IPS-18a (cell line): ENCODE measurements at regions not wholly inside any gene's neighbourhood (a gene's known extent, or its start where the extent isn't known, plus 50 kb on each side); places are given as distances from the start of the nearest gene placed in this dataset.

ENCODE experiments used
- H3K27ac ChIP-seq: one replicate; pipeline ENCODE4 v1.5.1; 2013; ENCODE audit warnings: low read length
- H3K27me3 ChIP-seq: one replicate; pipeline ENCODE4 v1.6.1; 2013; ENCODE audit warnings: mild to moderate bottlenecking, low read length; ENCODE audit not compliant: control insufficient read depth, insufficient read depth
- H3K36me3 ChIP-seq: one replicate; pipeline ENCODE4 v1.6.1; 2013; ENCODE audit warnings: low read depth, low read length; ENCODE audit not compliant: control insufficient read depth
- H3K4me1 ChIP-seq: one replicate; pipeline ENCODE4 v1.6.1; 2013; ENCODE audit warnings: low read depth, low read length; ENCODE audit not compliant: control insufficient read depth
- H3K4me3 ChIP-seq: one replicate; pipeline ENCODE4 v1.5.1; 2013; ENCODE audit warnings: low read length
- H3K9ac ChIP-seq: one replicate; pipeline ENCODE4 v1.6.1; 2013; ENCODE audit warnings: mild to moderate bottlenecking, low read length, moderate library complexity
- H3K9me3 ChIP-seq: one replicate; pipeline ENCODE4 v1.6.1; 2013; ENCODE audit warnings: low read depth, low read length; ENCODE audit not compliant: control insufficient read depth

DNA sequence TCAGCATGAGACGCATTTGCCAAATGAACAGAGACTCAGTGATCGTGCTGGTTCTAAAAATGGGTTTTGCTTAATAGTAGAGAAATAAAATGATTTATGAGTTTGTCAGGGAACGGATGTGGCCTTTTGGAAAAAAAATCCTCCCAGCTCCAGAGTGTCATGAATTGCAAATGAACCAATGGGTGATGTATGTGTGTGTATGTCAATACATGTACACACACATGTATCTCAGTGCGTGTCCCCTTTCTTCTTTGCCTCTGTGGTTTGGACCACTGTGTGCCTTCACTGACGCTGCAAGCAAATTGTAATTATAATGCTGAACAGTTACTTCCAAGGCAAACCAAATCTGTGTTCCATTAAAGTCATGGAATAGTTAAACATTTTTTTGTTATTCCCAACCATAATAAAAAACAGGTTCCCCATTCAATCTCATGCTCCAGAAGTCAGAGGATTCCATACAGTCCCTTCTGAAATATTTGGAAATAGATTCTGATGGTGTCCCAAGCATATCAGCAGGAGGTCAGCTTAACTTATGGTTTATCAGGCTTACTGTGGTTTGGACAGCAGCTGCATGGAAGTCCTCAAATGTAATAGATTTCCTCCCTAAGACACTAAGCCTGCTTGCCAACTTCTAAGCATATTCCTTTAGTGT, 630.5 kb downstream of the ACTL7B start:
- Histone ChIP-seq H3K4me1 (peaks cover 5% of the 10 kb centered on the region), H3K27ac (no peak overlapping the region), H3K9ac (no peak overlapping the region), H3K36me3 (no peaks in the 10 kb centered on the region), H3K27me3 (no peaks in the 10 kb centered on the region), H3K9me3 (no peaks in the 10 kb centered on the region), H3K4me3 (no peak overlapping the region)

DNA sequence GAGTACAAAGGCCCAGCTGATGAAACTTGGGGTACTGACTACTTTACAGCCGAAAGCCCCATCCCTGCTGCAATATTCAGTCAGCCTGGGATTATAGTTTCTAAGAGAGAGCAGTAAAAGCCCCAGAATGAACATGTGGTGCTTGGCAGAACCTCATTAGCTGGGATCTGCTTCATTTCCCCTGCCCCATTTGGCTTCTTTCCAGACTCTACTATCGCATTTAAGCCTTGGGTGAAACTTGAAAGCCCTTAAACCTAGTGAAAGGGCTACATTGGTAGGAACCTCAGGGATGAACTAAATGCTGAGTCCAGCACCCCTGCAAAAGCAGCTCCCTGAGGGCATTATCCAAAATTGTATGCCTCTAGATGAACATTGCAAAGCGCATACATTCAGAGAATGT, 631.1 kb downstream of the ACTL7B start:
- no peaks in the 10 kb centered on the region for H3K9me3 ChIP-seq
- no peaks in the 10 kb centered on the region for H3K36me3 ChIP-seq
- no peaks in the 10 kb centered on the region for H3K27me3 ChIP-seq
- H3K4me3 ChIP-seq: no peak overlapping the region
- H3K27ac ChIP-seq: no peak overlapping the region
- H3K4me1 ChIP-seq: peaks cover 5% of the 10 kb centered on the region
- H3K9ac ChIP-seq: no peak overlapping the region

DNA sequence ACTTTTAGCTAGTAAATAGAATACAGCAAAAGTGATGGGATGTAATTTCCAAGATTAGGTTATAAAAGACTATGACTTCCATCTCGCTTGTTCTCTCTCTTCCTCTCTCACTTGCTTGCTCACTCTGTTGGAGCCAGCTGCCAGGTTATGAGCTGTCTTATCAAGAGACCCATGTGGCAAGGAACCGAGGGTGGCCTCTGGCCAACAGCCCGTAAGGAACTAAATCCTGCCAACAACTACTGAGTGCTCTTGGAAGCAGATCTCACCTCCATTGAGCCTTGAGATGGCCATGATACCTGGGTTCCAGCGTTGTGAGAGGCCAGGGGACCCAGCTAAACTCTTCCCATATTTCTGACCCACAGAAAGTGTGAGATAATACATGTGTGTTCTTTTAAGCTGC, 636.1 kb downstream of the ACTL7B start:
- Histone ChIP-seq H3K9ac (no peak overlapping the region), H3K9me3 (no peaks in the 10 kb centered on the region), H3K4me3 (no peak overlapping the region), H3K36me3 (no peaks in the 10 kb centered on the region), H3K27ac (no peak overlapping the region), H3K27me3 (no peaks in the 10 kb centered on the region), H3K4me1 (no peaks in the 10 kb centered on the region)

DNA sequence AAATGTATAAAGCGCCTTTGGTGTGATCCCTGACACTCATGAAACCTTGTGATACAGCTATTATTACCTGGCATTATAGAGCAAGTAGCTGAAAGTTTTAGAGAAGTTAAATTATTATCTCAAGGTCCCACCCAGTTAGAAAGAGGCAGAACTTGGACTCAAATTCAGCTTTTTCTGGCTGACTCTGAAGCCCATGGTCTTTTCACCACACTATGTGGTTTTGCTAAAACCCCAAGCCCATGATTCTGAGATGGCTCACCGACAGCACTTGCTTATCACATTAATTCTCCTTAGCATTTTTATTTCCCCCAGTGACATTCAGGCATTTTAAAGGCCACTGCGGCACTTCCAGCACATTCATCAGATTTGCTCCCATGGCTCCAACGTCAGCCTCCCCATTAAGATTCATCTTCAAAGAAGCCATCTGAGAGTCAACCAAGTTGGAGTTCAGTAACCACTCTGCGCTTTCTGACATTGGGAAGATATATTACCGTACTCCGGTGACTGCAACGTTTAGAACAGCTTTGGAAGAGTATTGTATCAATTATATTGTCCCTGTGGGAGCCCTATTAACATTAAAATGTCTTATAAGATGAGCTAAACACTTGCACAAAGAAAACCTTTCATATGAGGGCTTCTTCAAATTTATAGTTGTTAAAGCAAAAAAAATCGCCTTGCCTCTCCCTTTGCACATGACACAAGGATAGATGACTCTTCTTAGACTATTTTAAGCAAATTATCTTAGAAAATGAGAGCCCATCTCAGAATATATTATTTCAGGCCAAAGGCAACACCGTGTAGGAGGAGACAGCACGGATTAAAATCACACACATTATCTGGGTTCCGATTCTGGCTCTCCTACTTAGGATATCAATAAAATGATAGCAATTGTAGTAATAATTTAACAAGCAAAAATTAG, 638.1 kb downstream of the ACTL7B start:
- H3K27ac ChIP-seq: no peak overlapping the region
- H3K36me3 ChIP-seq: no peaks in the 10 kb centered on the region
- H3K9me3 ChIP-seq: no peaks in the 10 kb centered on the region
- H3K27me3 ChIP-seq: no peaks in the 10 kb centered on the region
- H3K4me3 ChIP-seq: no peak overlapping the region
- no peaks in the 10 kb centered on the region for H3K4me1 ChIP-seq
- H3K9ac ChIP-seq: no peak overlapping the region

DNA sequence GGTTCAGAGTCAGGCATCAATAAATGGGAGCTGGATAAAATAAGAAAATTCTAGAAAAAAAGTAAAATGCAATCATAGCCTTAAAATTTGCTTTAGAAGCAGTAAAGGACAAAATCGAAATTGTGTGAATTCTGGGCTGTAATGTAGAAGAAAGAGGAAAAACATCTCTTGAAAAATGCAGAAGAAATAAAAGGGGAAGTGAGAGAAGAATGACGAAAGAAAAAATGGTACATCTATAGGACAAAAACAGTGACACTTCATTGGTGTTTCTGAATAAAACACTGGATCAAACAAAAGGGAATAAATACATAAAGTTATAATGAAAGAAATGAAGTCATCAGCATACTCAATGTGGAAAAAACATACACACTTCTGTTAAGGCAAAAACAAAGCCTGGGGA, 642.3 kb downstream of the ACTL7B start:
- Histone ChIP-seq H3K27ac (no peak overlapping the region), H3K9ac (no peak overlapping the region), H3K4me1 (no peaks in the 10 kb centered on the region), H3K9me3 (no peaks in the 10 kb centered on the region), H3K27me3 (no peaks in the 10 kb centered on the region), H3K36me3 (no peaks in the 10 kb centered on the region), H3K4me3 (no peak overlapping the region)

DNA sequence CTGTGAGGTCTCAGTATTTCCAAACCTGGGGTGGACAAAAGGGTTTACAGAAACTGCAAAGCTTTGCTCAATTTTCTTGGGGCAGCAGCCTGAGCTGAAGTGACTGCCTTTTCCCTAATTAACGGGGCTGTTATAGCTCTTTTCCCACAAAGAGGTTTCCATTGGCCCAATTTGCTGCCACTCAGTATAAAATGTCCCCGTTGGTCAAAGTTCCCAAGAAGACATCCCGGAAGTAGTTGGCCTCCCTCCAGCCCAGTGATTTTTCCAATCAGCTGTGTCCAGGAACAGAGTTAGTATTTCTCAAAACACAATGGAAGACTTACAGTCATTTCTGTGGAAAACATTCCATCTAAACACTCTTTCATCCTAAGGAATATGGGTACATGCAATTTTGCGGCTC, 643.6 kb downstream of the ACTL7B start:
- Histone ChIP-seq H3K36me3 (no peaks in the 10 kb centered on the region), H3K4me1 (no peaks in the 10 kb centered on the region), H3K27ac (no peak overlapping the region), H3K4me3 (no peak overlapping the region), H3K27me3 (no peaks in the 10 kb centered on the region), H3K9ac (no peak overlapping the region), H3K9me3 (no peaks in the 10 kb centered on the region)

DNA sequence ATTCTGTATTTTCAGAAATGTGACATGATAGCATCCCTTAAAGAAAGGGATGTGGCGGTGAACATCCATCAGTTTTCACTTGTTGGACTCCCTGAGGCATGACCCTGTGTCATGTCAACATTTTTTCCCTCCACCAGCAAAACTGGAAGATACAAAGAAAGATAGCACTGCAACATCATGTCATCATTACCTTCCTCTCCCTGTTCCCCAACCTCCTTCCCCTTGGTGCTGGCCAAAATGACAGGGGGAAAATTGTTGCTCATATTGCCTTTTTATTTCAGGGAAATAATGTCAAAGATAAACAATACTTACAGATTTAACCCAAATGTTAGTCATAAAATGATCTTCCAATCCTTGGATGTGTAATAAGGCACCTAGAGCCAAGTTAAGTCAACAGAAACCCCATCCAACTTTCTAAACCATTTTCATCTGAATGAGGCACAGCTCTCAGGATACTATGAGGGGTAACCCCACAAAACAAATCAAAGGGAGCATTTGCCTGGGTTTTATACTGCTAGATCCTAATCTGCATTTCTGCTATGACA, 644.3 kb downstream of the ACTL7B start:
- Histone ChIP-seq H3K9me3 (no peaks in the 10 kb centered on the region), H3K27ac (no peak overlapping the region), H3K27me3 (no peaks in the 10 kb centered on the region), H3K36me3 (no peaks in the 10 kb centered on the region), H3K4me1 (no peaks in the 10 kb centered on the region), H3K9ac (no peak overlapping the region), H3K4me3 (no peak overlapping the region)

DNA sequence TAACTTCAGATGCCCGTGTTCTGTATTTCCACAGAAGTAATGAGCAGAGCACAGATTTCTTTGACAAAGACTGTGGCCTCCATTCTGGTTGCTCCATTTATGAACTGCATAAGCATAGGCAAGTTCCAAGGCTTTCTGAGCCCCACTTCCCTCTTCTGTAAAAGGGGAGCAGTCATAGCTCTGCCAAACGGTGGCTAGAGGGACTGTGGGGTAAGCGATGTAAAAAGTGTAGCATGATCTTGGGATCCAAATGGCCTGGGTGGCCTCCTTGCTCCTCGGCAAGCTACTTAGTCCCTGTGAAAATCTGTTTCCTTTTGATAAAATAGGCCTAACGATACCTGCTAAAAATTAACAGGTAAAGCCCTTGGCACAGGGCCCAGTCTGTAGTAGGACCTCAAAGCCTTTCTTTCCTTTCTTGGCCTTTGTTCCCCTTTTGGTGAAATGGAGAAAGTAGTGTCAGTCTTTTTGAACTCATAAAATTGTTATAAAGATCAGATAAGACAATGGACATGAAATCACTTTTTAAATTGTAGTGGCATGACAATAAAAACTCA, 646.6 kb downstream of the ACTL7B start:
- Histone ChIP-seq H3K4me1 (no peaks in the 10 kb centered on the region), H3K4me3 (no peak overlapping the region), H3K27me3 (no peaks in the 10 kb centered on the region), H3K9ac (no peak overlapping the region), H3K27ac (no peak overlapping the region), H3K36me3 (no peaks in the 10 kb centered on the region), H3K9me3 (no peaks in the 10 kb centered on the region)

DNA sequence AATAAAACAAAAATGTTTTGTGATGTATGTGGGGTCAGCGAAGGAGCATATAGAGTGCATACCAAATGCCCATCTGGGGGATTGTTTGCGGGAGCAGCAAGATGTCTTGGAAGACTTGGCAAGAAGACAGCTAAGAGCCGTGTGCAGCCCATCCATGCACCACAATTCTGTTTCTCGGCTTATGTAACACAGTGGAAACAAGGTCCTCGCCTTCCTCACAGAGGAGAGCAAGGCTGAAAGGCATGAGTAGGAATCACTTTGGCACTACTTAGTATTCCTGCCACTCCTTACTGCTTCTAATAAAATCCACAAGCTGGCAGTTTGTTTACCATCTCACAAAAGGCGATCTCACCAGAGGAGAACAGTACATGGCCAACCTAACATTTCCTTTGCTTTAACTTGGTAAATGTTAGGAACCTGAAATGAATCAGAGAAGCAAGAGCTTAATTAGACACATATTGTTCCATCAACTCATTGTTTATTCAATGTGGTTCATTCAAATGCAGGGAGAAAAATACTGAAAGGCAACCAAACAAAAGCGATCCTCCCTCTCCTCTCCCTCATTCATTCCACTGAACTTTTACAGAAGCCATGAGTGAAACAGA, 648.1 kb downstream of the ACTL7B start:
- Histone ChIP-seq H3K27ac (no peak overlapping the region), H3K36me3 (no peaks in the 10 kb centered on the region), H3K9me3 (no peaks in the 10 kb centered on the region), H3K27me3 (no peaks in the 10 kb centered on the region), H3K9ac (no peak overlapping the region), H3K4me1 (no peaks in the 10 kb centered on the region), H3K4me3 (no peak overlapping the region)

DNA sequence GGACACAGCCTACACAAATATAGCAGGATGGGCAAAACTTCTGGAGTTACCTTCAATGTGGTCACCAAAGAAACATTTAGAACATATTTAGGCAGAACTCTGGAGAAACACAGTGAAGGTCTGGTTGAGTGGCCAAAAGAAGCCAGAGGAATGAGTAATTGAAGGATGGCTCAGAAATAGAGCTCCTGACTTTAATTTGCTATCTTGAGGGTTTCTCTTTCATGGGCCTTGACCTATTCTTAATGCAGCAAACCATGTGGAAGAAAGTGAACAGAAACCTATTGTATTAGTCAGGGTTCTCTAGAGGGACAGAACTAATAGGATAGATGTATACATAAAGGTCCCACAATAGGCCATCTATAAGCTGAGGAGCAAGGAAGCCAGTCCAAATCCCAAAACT, 650.5 kb downstream of the ACTL7B start:
- Histone ChIP-seq H3K9me3 (no peaks in the 10 kb centered on the region), H3K27me3 (no peaks in the 10 kb centered on the region), H3K4me3 (no peak overlapping the region), H3K36me3 (no peaks in the 10 kb centered on the region), H3K9ac (no peak overlapping the region), H3K4me1 (no peaks in the 10 kb centered on the region), H3K27ac (no peak overlapping the region)

DNA sequence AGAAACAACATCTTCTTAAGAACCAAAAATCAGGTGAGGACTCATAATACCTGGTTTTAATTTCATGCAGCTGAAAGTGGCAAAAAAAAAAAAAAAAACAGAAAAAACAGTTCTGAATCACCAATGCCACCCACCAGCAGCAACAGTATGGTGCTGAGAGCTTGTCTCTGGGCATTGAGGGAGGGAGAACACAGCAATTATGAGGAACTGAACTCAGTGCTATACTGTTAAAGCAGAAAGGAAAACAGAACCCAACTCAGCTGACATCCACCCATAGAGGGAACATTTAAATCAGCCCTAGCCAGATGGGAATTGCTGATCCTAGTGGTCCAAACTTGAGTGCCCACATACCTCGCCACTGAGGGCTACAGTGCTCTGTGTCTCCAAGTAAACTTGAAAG, 657.9 kb downstream of the ACTL7B start:
- Histone ChIP-seq H3K4me3 (no peak overlapping the region), H3K27ac (no peak overlapping the region), H3K27me3 (no peaks in the 10 kb centered on the region), H3K9ac (no peak overlapping the region), H3K4me1 (no peaks in the 10 kb centered on the region), H3K9me3 (no peaks in the 10 kb centered on the region), H3K36me3 (no peaks in the 10 kb centered on the region)
